WTC11 (cell line): ENCODE measurements at regions not wholly inside any gene's neighbourhood (a gene's known extent, or its start where the extent isn't known, plus 50 kb on each side); places are given as distances from the start of the nearest gene placed in this dataset.

Experiments
- CREB1 ChIP-seq: sonication (generic); formaldehyde crosslinking; IDR thresholded peaks from 2 replicates; pipeline ENCODE4 v1.8.0; 2023; ENCODE audit warnings: mild to moderate bottlenecking, missing genetic modification reagents
- ESRRA ChIP-seq: sonication (generic); formaldehyde crosslinking; IDR thresholded peaks from 2 replicates; pipeline ENCODE4 v1.8.1; 2022; ENCODE audit warnings: mild to moderate bottlenecking, missing genetic modification reagents, borderline replicate concordance
- FOXJ3 ChIP-seq: sonication (generic); formaldehyde crosslinking; IDR thresholded peaks from 2 replicates; pipeline ENCODE4 v1.9.0; 2021; ENCODE audit warnings: missing genetic modification reagents, mild to moderate bottlenecking, borderline replicate concordance
- KAT7 ChIP-seq: sonication (generic); formaldehyde crosslinking; IDR thresholded peaks from 2 replicates; pipeline ENCODE4 v1.8.1; 2023; ENCODE audit warnings: missing genetic modification reagents, mild to moderate bottlenecking, borderline replicate concordance
- TF ChIP-seq, protein P1 (sequence below): fragments of 200-600 bp; IDR thresholded peaks from 2 replicates; pipeline ENCODE4 v1.8.0; 2022; ENCODE audit warnings: antibody characterized with exemption
- TF ChIP-seq, protein P2 (sequence below): sonication (generic); formaldehyde crosslinking; IDR thresholded peaks from 2 replicates; pipeline ENCODE4 v1.8.1; 2022; ENCODE audit warnings: mild to moderate bottlenecking, missing genetic modification reagents, moderate library complexity, borderline replicate concordance
- TF ChIP-seq, protein P3 (sequence below): sonication (generic); formaldehyde crosslinking; IDR thresholded peaks from 2 replicates; pipeline ENCODE4 v1.8.1; 2023; ENCODE audit warnings: mild to moderate bottlenecking, moderate library complexity, missing genetic modification reagents
- TF ChIP-seq, protein P4 (sequence below): sonication (generic); formaldehyde crosslinking; IDR thresholded peaks from 2 replicates; pipeline ENCODE4 v1.8.1; 2023; ENCODE audit warnings: mild to moderate bottlenecking, missing genetic modification reagents, moderate library complexity
- TF ChIP-seq, protein P5 (sequence below): sonication (generic); formaldehyde crosslinking; IDR thresholded peaks from 2 replicates; pipeline ENCODE4 v1.8.1; 2023; ENCODE audit warnings: mild to moderate bottlenecking, missing genetic modification reagents, moderate library complexity

DNA sequence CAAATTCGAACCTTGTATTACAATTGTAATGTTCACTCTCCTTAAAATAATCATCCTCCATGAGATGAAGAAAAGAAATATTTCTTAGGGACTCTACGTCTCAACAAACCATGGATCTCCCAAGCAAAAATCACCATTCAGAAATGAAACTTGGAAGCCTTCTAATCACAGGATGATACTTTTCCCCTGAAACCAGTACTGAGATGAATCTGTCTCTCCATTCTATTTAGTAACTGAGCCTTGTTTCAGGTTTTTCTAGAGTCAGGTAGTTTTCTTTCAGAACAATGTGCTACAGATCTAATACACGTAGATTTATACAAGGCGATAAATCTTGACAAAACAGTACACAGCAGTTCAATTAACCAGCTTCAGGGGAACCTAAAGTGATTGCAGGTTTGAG is 660.1 kb upstream of the CBLB start:
- TF ChIP-seq, protein P1, sequence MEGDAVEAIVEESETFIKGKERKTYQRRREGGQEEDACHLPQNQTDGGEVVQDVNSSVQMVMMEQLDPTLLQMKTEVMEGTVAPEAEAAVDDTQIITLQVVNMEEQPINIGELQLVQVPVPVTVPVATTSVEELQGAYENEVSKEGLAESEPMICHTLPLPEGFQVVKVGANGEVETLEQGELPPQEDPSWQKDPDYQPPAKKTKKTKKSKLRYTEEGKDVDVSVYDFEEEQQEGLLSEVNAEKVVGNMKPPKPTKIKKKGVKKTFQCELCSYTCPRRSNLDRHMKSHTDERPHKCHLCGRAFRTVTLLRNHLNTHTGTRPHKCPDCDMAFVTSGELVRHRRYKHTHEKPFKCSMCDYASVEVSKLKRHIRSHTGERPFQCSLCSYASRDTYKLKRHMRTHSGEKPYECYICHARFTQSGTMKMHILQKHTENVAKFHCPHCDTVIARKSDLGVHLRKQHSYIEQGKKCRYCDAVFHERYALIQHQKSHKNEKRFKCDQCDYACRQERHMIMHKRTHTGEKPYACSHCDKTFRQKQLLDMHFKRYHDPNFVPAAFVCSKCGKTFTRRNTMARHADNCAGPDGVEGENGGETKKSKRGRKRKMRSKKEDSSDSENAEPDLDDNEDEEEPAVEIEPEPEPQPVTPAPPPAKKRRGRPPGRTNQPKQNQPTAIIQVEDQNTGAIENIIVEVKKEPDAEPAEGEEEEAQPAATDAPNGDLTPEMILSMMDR, result no peak
- TF ChIP-seq, protein P2, sequence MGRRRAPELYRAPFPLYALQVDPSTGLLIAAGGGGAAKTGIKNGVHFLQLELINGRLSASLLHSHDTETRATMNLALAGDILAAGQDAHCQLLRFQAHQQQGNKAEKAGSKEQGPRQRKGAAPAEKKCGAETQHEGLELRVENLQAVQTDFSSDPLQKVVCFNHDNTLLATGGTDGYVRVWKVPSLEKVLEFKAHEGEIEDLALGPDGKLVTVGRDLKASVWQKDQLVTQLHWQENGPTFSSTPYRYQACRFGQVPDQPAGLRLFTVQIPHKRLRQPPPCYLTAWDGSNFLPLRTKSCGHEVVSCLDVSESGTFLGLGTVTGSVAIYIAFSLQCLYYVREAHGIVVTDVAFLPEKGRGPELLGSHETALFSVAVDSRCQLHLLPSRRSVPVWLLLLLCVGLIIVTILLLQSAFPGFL (CRISPR knock-in tag), result no peak
- TF ChIP-seq KAT7 (CRISPR knock-in tag) (no peak), CREB1 (CRISPR knock-in tag) (no peak), FOXJ3 (CRISPR knock-in tag) (no peak), ESRRA (CRISPR knock-in tag) (no peak)
- TF ChIP-seq, protein P3, sequence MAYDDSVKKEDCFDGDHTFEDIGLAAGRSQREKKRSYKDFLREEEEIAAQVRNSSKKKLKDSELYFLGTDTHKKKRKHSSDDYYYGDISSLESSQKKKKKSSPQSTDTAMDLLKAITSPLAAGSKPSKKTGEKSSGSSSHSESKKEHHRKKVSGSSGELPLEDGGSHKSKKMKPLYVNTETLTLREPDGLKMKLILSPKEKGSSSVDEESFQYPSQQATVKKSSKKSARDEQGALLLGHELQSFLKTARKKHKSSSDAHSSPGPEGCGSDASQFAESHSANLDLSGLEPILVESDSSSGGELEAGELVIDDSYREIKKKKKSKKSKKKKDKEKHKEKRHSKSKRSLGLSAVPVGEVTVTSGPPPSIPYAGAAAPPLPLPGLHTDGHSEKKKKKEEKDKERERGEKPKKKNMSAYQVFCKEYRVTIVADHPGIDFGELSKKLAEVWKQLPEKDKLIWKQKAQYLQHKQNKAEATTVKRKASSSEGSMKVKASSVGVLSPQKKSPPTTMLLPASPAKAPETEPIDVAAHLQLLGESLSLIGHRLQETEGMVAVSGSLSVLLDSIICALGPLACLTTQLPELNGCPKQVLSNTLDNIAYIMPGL (CRISPR knock-in tag), result no peak
- TF ChIP-seq, protein P4, sequence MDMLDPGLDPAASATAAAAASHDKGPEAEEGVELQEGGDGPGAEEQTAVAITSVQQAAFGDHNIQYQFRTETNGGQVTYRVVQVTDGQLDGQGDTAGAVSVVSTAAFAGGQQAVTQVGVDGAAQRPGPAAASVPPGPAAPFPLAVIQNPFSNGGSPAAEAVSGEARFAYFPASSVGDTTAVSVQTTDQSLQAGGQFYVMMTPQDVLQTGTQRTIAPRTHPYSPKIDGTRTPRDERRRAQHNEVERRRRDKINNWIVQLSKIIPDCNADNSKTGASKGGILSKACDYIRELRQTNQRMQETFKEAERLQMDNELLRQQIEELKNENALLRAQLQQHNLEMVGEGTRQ (CRISPR knock-in tag), result no peak
- TF ChIP-seq, protein P5, sequence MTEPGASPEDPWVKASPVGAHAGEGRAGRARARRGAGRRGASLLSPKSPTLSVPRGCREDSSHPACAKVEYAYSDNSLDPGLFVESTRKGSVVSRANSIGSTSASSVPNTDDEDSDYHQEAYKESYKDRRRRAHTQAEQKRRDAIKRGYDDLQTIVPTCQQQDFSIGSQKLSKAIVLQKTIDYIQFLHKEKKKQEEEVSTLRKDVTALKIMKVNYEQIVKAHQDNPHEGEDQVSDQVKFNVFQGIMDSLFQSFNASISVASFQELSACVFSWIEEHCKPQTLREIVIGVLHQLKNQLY (CRISPR knock-in tag), result no peak
